ENCODE measurements at regions not wholly inside any gene's neighbourhood (a gene's known extent, or its start where the extent isn't known, plus 50 kb on each side); places are given as distances from the start of the nearest gene placed in this dataset.

DNA sequence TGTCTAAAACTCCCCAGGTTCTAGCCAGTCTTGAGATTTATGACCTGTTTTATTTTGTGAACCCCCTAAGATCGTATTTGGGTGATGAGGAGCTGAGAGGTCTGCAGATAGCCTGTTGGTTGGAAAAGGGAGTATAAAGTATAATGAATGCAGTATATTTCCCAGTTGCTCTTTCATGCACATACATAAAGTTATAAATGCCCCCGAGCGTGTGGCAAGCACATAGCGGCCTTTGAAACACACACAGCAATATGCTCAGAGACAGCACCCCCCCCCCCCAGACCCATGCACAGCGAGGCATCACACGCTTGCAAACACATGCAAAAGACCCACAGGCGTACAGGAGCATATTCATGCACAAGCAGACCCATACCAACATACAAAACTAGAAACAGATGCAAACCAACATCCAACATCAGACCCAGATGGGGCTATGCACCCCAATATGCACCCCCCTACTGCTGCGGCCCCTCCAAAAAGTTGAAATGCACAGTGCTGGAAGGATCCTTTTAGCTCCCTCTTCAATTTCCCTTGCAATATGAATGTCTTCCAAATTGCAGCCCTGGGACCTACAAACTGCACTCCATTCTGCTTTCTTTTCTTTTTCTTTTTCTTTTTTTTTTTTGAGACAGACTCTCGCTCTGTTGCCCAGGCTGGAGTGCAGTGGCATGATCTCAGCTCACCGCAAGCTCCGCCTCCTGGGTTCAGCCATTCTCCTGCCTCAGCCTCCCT lies 82.2 kb upstream of the TBX3 start:
- H4K20me1 ChIP-seq (ENCODE audit: insufficient read depth, low read depth, low read length): no peaks in the 10 kb centered on the region
- H3K9ac ChIP-seq (ENCODE audit: low read length): no peak overlapping the region
- no peaks in the 10 kb centered on the region for H3K79me2 ChIP-seq (ENCODE audit: low read length)
- no peak for DNase-seq
- no peaks in the 10 kb centered on the region for H3K4me1 ChIP-seq (ENCODE audit: low read length)
- H2AFZ ChIP-seq (ENCODE audit: low read length): no peak overlapping the region
- no peak overlapping the region for H3K27ac ChIP-seq (ENCODE audit: low read length)
- H3K4me2 ChIP-seq (ENCODE audit: low read depth, low read length, poor library complexity, severe bottlenecking): no peak overlapping the region
- no peaks in the 10 kb centered on the region for H3K27me3 ChIP-seq (ENCODE audit: low read length)
- no peaks in the 10 kb centered on the region for H3K36me3 ChIP-seq (ENCODE audit: insufficient read depth, low read length)
- no peaks in the 10 kb centered on the region for H3K9me2 ChIP-seq (replicated peaks; ENCODE audit: insufficient read depth, low read length)
- no peak overlapping the region for H3K4me3 ChIP-seq (ENCODE audit: low read length)
- peaks cover 2% of the 10 kb centered on the region; the same call in 1 of the 2 replicates for H3K9me3 ChIP-seq (ENCODE audit: low read length)

DNA sequence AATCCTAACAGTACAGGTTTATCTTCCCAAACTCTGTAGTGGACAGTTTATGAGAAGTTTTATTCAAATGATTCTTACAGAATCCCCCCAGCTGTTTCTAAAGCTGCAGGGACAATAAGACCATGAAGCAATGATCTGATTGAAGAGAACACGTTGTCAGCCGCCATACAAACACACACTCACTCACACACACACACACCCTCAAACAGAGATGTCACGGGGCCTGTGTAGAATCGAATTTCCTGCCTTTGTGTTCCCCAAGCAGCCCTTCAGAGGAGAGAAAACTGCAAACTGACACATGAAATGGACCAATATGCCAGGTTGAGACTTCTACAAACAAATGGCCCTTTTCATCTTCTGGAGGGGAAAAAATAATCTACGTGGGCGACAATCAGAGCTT lies 80.5 kb upstream of the TBX3 start:
- Histone ChIP-seq H3K9me3 (ENCODE audit: low read length) (no peaks in the 10 kb centered on the region), H3K4me2 (ENCODE audit: low read depth, low read length, poor library complexity, severe bottlenecking) (no peak overlapping the region), H3K9me2 (replicated peaks; ENCODE audit: insufficient read depth, low read length) (no peaks in the 10 kb centered on the region), H3K4me3 (ENCODE audit: low read length) (no peak overlapping the region), H4K20me1 (ENCODE audit: insufficient read depth, low read depth, low read length) (no peaks in the 10 kb centered on the region), H3K36me3 (ENCODE audit: insufficient read depth, low read length) (no peaks in the 10 kb centered on the region), H3K9ac (ENCODE audit: low read length) (no peak overlapping the region), H2AFZ (ENCODE audit: low read length) (no peak overlapping the region), H3K27ac (ENCODE audit: low read length) (no peak overlapping the region), H3K4me1 (ENCODE audit: low read length) (no peaks in the 10 kb centered on the region), H3K27me3 (ENCODE audit: low read length) (no peaks in the 10 kb centered on the region), H3K79me2 (ENCODE audit: low read length) (no peaks in the 10 kb centered on the region)
- no peak for DNase-seq

DNA sequence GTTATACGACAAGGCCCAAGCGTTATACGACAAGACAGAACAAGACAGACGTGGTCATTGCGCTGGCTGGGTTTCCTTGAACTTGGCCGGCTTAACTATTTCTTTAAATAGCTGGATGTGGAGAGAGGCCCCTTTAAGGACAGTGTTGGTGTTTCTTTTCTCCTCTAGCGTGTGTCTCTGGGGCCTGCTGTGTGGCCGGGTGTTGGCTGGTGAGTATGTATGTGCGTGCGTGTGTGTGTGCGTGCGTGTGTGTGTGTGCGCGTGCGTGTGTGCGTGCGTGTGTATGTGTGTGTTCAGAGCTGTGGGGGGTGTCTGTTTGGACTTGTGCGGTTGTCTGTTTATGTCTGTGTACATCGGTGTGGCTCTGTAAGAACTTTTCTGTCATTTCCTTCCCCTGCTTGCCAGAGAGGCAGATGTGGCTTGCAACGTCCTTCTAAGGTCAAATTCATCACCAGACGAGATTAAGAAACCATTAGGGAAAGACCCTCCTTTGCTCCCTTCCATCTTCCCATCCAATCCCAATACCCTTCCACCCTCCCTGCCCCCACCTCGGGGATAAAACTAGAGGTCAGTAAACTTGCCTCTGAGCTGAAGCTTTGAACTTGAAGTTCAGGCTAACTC lies 78.6 kb upstream of the TBX3 start:
- no peak for DNase-seq
- no peaks in the 10 kb centered on the region for H3K36me3 ChIP-seq (ENCODE audit: insufficient read depth, low read length)
- H3K4me2 ChIP-seq (ENCODE audit: low read depth, low read length, poor library complexity, severe bottlenecking): no peak overlapping the region
- no peak overlapping the region for H3K27ac ChIP-seq (ENCODE audit: low read length)
- H3K79me2 ChIP-seq (ENCODE audit: low read length): no peaks in the 10 kb centered on the region
- no peak overlapping the region for H3K9ac ChIP-seq (ENCODE audit: low read length)
- no peak overlapping the region for H3K4me3 ChIP-seq (ENCODE audit: low read length)
- no peaks in the 10 kb centered on the region for H3K9me2 ChIP-seq (replicated peaks; ENCODE audit: insufficient read depth, low read length)
- no peaks in the 10 kb centered on the region for H4K20me1 ChIP-seq (ENCODE audit: insufficient read depth, low read depth, low read length)
- no peaks in the 10 kb centered on the region for H3K9me3 ChIP-seq (ENCODE audit: low read length)
- H2AFZ ChIP-seq (ENCODE audit: low read length): no peak overlapping the region
- H3K4me1 ChIP-seq (ENCODE audit: low read length): no peaks in the 10 kb centered on the region
- no peaks in the 10 kb centered on the region for H3K27me3 ChIP-seq (ENCODE audit: low read length)

DNA sequence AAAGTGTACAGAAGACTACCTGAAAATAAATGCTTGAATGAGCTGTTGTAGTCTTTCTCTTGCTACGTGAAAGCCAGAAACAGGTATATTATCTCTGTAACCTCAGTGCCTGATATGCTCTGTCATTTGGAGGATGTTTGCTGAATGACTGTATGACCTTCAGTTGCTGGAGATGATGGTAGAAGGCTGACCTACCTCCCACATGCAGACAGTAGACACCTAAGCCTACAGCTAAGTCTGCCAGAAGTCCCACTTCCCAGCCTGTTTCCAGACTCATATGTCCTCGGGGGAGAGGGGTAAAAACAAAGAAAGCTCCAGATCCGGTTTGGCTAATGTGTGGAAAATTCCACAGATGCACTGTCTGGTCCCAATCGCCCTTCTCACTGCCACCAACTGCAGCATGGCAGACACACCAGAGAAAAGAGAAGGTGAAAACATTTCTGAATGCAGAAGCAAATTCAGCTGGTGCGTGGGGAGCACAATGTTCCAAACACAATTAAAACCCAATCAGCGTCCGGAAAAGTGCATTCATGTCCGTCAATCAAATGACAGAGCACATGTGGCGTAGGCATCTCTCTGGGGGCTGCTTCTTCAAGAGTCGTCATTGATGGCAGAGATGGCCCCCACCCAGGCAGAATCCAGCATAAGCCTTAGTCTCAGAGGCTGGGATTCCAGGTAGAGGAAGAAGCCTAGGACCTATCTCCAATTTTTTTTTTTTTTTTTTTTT lies 76.3 kb upstream of the TBX3 start:
- Histone ChIP-seq H4K20me1 (ENCODE audit: insufficient read depth, low read depth, low read length) (no peaks in the 10 kb centered on the region), H2AFZ (ENCODE audit: low read length) (no peak overlapping the region), H3K79me2 (ENCODE audit: low read length) (no peaks in the 10 kb centered on the region), H3K27ac (ENCODE audit: low read length) (no peak overlapping the region), H3K9me3 (ENCODE audit: low read length) (no peaks in the 10 kb centered on the region), H3K9me2 (replicated peaks; ENCODE audit: insufficient read depth, low read length) (no peaks in the 10 kb centered on the region), H3K4me1 (ENCODE audit: low read length) (no peaks in the 10 kb centered on the region), H3K27me3 (ENCODE audit: low read length) (no peaks in the 10 kb centered on the region), H3K4me3 (ENCODE audit: low read length) (no peak overlapping the region), H3K36me3 (ENCODE audit: insufficient read depth, low read length) (no peaks in the 10 kb centered on the region), H3K4me2 (ENCODE audit: low read depth, low read length, poor library complexity, severe bottlenecking) (no peak overlapping the region), H3K9ac (ENCODE audit: low read length) (no peak overlapping the region)
- DNase-seq: no peak

DNA sequence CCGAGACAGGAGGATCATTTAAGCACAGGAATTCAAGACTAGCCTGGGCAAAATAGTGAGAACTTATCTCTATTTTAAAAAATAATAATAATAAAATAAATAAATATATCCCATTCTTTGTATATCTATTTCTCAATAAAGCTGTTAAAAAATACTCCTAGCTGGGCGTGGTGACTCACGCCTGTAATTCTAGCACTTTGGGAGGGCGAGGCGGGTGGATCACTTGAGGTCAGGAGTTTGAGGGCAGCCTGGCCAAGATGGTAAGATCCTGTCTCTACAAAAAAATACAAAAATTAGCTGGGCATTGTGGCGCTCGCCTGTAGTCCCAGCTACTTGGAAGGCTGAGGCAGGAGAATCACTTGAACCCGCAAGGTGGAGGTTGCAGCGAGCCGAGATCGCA lies 75.7 kb upstream of the TBX3 start:
- no peak for DNase-seq
- no peak overlapping the region for H2AFZ ChIP-seq (ENCODE audit: low read length)
- no peak overlapping the region for H3K27ac ChIP-seq (ENCODE audit: low read length)
- no peak overlapping the region for H3K4me2 ChIP-seq (ENCODE audit: low read depth, low read length, poor library complexity, severe bottlenecking)
- H3K4me3 ChIP-seq (ENCODE audit: low read length): no peak overlapping the region
- no peaks in the 10 kb centered on the region for H3K9me3 ChIP-seq (ENCODE audit: low read length)
- no peaks in the 10 kb centered on the region for H4K20me1 ChIP-seq (ENCODE audit: insufficient read depth, low read depth, low read length)
- H3K79me2 ChIP-seq (ENCODE audit: low read length): no peaks in the 10 kb centered on the region
- H3K36me3 ChIP-seq (ENCODE audit: insufficient read depth, low read length): no peaks in the 10 kb centered on the region
- H3K27me3 ChIP-seq (ENCODE audit: low read length): no peaks in the 10 kb centered on the region
- no peaks in the 10 kb centered on the region for H3K4me1 ChIP-seq (ENCODE audit: low read length)
- H3K9me2 ChIP-seq (replicated peaks; ENCODE audit: insufficient read depth, low read length): no peaks in the 10 kb centered on the region
- no peak overlapping the region for H3K9ac ChIP-seq (ENCODE audit: low read length)

DNA sequence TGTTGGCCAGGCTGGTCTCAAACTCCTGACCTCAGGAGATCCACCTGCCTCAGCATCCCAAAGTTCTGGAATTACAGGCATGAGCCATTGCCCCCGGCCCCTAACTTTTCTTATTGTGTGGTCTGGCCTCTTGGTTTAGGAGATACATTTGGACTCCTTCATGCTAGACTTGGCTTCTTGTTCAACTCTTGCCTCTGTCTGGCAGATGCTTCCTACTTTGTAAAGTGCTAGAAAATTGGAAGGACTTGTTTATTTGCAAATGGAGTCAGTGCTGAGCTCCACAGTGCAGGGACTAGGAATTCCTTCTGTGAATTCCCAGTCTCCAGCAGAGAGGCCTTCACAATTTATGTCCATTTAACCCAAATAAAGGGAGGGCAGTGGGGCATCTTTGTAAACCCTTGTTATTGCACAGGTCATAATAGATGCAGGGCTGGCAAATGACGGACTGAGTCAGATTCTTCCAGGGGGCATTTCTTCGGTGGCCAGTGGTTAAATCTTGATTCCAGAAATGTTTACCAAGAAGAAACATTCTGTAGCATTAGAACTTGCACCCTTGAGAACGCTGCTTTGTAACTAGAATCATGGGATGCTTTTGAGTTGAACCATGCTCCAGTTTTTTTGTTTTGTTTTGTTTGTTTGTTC lies 73.8 kb upstream of the TBX3 start:
- Histone ChIP-seq H3K36me3 (ENCODE audit: insufficient read depth, low read length) (no peaks in the 10 kb centered on the region), H2AFZ (ENCODE audit: low read length) (no peak overlapping the region), H3K9me3 (ENCODE audit: low read length) (no peaks in the 10 kb centered on the region), H4K20me1 (ENCODE audit: insufficient read depth, low read depth, low read length) (no peaks in the 10 kb centered on the region), H3K79me2 (ENCODE audit: low read length) (no peaks in the 10 kb centered on the region), H3K9me2 (replicated peaks; ENCODE audit: insufficient read depth, low read length) (no peaks in the 10 kb centered on the region), H3K4me2 (ENCODE audit: low read depth, low read length, poor library complexity, severe bottlenecking) (no peak overlapping the region), H3K9ac (ENCODE audit: low read length) (no peak overlapping the region), H3K27me3 (ENCODE audit: low read length) (no peaks in the 10 kb centered on the region), H3K4me3 (ENCODE audit: low read length) (no peak overlapping the region), H3K4me1 (ENCODE audit: low read length) (no peaks in the 10 kb centered on the region), H3K27ac (ENCODE audit: low read length) (no peak overlapping the region)
- no peak for DNase-seq

DNA sequence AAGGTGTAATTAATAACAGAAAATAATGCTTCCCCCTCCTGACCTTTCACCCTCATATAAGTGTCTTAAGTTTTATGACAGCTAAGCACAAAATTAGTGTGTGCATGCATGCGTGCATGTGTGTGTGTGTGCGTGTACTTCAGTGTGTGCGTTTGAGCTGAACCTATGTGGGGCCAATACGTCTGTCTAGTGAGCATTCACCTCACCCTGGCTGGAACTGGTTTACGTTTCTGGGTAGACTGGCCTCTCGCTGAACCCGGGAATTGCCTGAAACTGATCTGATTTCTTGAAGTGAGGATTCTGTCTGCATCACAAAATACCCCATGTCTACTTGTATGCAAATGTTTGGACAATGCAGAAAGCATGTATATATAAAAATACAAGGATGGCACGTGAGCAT lies 68.2 kb upstream of the TBX3 start:
- Histone ChIP-seq H4K20me1 (ENCODE audit: insufficient read depth, low read depth, low read length) (no peaks in the 10 kb centered on the region), H3K9me2 (replicated peaks; ENCODE audit: insufficient read depth, low read length) (no peaks in the 10 kb centered on the region), H2AFZ (ENCODE audit: low read length) (no peak overlapping the region)

DNA sequence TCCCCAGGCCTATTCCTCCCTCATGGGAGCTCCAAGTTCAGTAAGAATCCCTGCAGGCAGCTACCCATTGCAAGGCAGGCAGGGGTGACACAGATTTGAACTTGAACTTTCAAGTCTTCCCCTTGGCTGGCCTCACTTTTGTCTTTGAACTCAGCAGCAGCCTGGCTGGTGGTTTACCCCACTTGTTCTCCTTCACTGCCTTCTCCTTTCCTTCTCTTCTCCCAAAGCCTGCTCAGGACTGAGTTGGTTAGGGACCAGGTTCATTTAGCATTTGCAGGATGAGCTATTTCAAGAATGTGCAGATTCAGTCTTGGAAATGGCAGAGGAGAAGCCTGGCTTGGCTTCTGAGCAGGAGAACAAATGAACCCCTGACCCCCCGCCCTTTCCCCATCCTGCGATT lies 67.7 kb upstream of the TBX3 start:
- H3K9ac ChIP-seq (ENCODE audit: low read length): no peak overlapping the region
- no peak overlapping the region for H3K27ac ChIP-seq (ENCODE audit: low read length)
- H3K9me2 ChIP-seq (replicated peaks; ENCODE audit: insufficient read depth, low read length): no peaks in the 10 kb centered on the region
- H3K4me1 ChIP-seq (ENCODE audit: low read length): no peaks in the 10 kb centered on the region
- no peaks in the 10 kb centered on the region for H3K9me3 ChIP-seq (ENCODE audit: low read length)
- H4K20me1 ChIP-seq (ENCODE audit: insufficient read depth, low read depth, low read length): no peaks in the 10 kb centered on the region
- H3K4me3 ChIP-seq (ENCODE audit: low read length): no peak overlapping the region
- no peak overlapping the region for H3K4me2 ChIP-seq (ENCODE audit: low read depth, low read length, poor library complexity, severe bottlenecking)
- H3K36me3 ChIP-seq (ENCODE audit: insufficient read depth, low read length): no peaks in the 10 kb centered on the region
- H3K79me2 ChIP-seq (ENCODE audit: low read length): no peaks in the 10 kb centered on the region
- no peak for DNase-seq
- H2AFZ ChIP-seq (ENCODE audit: low read length): no peak overlapping the region
- no peaks in the 10 kb centered on the region for H3K27me3 ChIP-seq (ENCODE audit: low read length)

More for the DNA sequence above, 68.2 kb upstream of the TBX3 start:
- Histone ChIP-seq H3K36me3 (ENCODE audit: insufficient read depth, low read length) (no peaks in the 10 kb centered on the region), H3K4me2 (ENCODE audit: low read depth, low read length, poor library complexity, severe bottlenecking) (no peak overlapping the region), H3K4me3 (ENCODE audit: low read length) (no peak overlapping the region), H3K4me1 (ENCODE audit: low read length) (no peaks in the 10 kb centered on the region), H3K79me2 (ENCODE audit: low read length) (no peaks in the 10 kb centered on the region), H3K9ac (ENCODE audit: low read length) (no peak overlapping the region), H3K27ac (ENCODE audit: low read length) (no peak overlapping the region), H3K27me3 (ENCODE audit: low read length) (no peaks in the 10 kb centered on the region), H3K9me3 (ENCODE audit: low read length) (no peaks in the 10 kb centered on the region)
- DNase-seq: no peak

All from Karpas-422 (cell line).